GM12874 (cell line): ENCODE measurements at regions not wholly inside any gene's neighbourhood (a gene's known extent, or its start where the extent isn't known, plus 50 kb on each side); places are given as distances from the start of the nearest gene placed in this dataset.

Experiments used
- CTCF ChIP-seq: IDR thresholded peaks from 2 replicates; pipeline ENCODE4 v1.5.1; 2011; ENCODE audit warnings: low read depth, mild to moderate bottlenecking, control low read depth, low read length, moderate library complexity; ENCODE audit not compliant: insufficient read depth

GRCh38 chrX:720825-721224, 90.2 kb downstream of the SHOX start:
- TF ChIP-seq CTCF = no peak

DNA sequence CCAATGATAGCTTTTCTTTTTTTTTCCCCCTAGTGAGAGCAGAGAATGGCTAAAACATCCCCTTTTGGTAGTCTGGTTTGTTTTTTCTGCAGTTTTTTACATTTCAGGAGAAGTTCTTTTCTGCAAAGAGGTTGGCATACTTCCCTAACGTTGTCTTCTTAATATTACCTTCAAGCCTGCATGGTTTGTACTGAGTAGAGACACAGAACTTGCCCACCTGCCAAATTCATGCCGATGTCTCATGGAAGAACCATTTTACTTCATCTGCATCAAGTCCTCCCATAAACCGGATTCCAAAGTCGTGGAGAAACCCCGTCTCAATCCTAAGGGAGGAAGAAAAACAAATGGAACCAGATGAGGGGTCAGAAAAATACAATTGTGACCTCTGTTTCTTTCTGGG, 89.7 kb downstream of the SHOX start:
- no peak for TF ChIP-seq CTCF

DNA sequence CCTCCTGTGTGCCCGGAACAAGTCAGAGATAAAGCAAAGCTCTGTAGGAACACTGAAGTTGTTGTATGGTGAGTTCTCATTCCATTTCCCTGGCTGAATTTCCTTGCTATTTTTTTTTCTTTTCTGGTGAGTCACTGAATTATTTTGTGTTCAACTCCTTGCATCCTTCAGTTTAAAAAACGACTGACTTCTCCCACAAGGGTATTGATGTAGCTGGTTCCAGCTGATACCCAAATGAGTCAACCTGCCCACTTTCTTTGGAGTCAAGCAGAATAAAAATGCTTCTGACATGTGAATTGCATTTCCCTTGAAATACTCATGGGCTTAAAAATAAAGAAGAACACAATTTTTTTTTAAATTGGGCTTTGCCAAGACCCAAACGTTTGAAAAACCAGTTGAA, 85.5 kb downstream of the SHOX start:
- TF ChIP-seq CTCF = no peak

- no peak for TF ChIP-seq CTCF
These were observed 83.5 kb downstream of the SHOX start for GRCh38 chrX:714131-714530.
